K562 (cell line): ENCODE measurements at regions not wholly inside any gene's neighbourhood (a gene's known extent, or its start where the extent isn't known, plus 50 kb on each side); places are given as distances from the start of the nearest gene placed in this dataset.

Source experiments
- ATAC-seq: fragments of 200-7000 bp; cut with Tn5 transposase; 3 replicates; pipeline ENCODE4 v1.9.1; 2020; ENCODE audit warnings: moderate library complexity
- BruUV-seq: library from RNA; stranded (reverse); fragments of 400-500 nt; replicated peaks from 2 replicates; lab custom pipeline; 2021; lab: Mats Ljungman, UMichigan
- CTCF ChIA-PET: fragments of 300-600 bp; formaldehyde crosslinking; extraction: SDS; loops from one replicate; lab custom pipeline; 2021; ENCODE audit warnings: low intra/inter-chr PET ratio; lab: Yijun Ruan, JAX
- POLR2A ChIA-PET: fragments of 300-600, 350-650 bp; sonication (Branson Sonifier 250); formaldehyde crosslinking; extraction: SDS; loops from one replicate; lab custom pipeline; 2021; ENCODE audit warnings: antibody characterized with exemption, inconsistent platforms; lab: Yijun Ruan, JAX
- DNase-seq, 4 experiments: peaks; one replicate each; pipeline versions ENCODE4 v3.0.0 to v3.0.0-alpha.2; 2011 to 2018; ENCODE audit warnings: low spot score in 3 of 4, mixed read lengths in 3 of 4; ENCODE audit errors: extremely low read depth in 1 of 4
- FAIRE-seq: peaks from 2 replicates; lab custom pipeline; 2011; peaks lifted over from hg19 to GRCh38; lab: Jason Lieb, UNC
- H2AFZ ChIP-seq: 2 replicates; pipeline ENCODE4 v1.6.0; 2011; ENCODE audit warnings: low read depth, low read length, control low read depth, inconsistent platforms
- H3K27ac ChIP-seq: fragments of 200-600 bp; 3 replicates; pipeline ENCODE4 v1.8.0; 2011; ENCODE audit warnings: low read depth, mild to moderate bottlenecking, control low read depth, inconsistent platforms, low read length, moderate library complexity, mixed read lengths; ENCODE audit errors: extremely low read depth
- H3K27me3 ChIP-seq, 2 experiments: fragments of 300-600 bp in 1 of 2; 2 replicates in 1 of 2; 3 replicates in 1 of 2; pipeline versions ENCODE4 v1.6.0 to v1.8.0; 2011; ENCODE audit warnings: inconsistent platforms in 2 of 2, low read length in 2 of 2, mild to moderate bottlenecking in 1 of 2, mixed read lengths in 1 of 2, moderate library complexity in 1 of 2; ENCODE audit not compliant: control insufficient read depth in 2 of 2, insufficient read depth in 2 of 2
- H3K36me3 ChIP-seq: fragments of 300-600 bp; 3 replicates; pipeline ENCODE4 v1.8.0; 2011; ENCODE audit warnings: mild to moderate bottlenecking, low read length, inconsistent platforms; ENCODE audit not compliant: control insufficient read depth, insufficient read depth
- H3K4me1 ChIP-seq, 2 experiments: fragments of 200-600 bp in 1 of 2; replicated peaks in 1 of 2; 2 replicates in 1 of 2; 3 replicates in 1 of 2; pipeline versions ENCODE4 v1.5.1 to v1.8.0; 2011; ENCODE audit warnings: inconsistent platforms in 2 of 2, low read length in 2 of 2, mild to moderate bottlenecking in 1 of 2, mixed read lengths in 1 of 2, moderate library complexity in 1 of 2; ENCODE audit not compliant: control insufficient read depth in 2 of 2, insufficient read depth in 2 of 2
- H3K4me2 ChIP-seq: 2 replicates; pipeline ENCODE4 v1.6.1; 2011; ENCODE audit warnings: low read length, control low read depth, inconsistent platforms, mixed read lengths; ENCODE audit not compliant: insufficient read depth
- H3K4me3 ChIP-seq: fragments of 200-600 bp; sonication (generic), shearing (Covaris generic); 2 replicates; pipeline ENCODE4 v1.5.1; 2016; ENCODE audit warnings: control low read depth, inconsistent platforms
- H3K79me2 ChIP-seq: fragments of 200-600 bp; 3 replicates; pipeline ENCODE4 v1.8.0; 2011; ENCODE audit warnings: low read length, inconsistent platforms; ENCODE audit not compliant: control insufficient read depth, insufficient read depth
- H3K9ac ChIP-seq, 2 experiments: 2 replicates each; pipeline versions ENCODE4 v1.6.0 to v1.6.1; 2011; ENCODE audit warnings: low read depth in 2 of 2, low read length in 2 of 2, control low read depth in 1 of 2, inconsistent platforms in 1 of 2, mild to moderate bottlenecking in 1 of 2, mixed read lengths in 1 of 2; ENCODE audit not compliant: insufficient read depth in 1 of 2
- H3K9me1 ChIP-seq: one replicate; pipeline ENCODE4 v1.6.0; 2011; ENCODE audit warnings: inconsistent platforms, mild to moderate bottlenecking, low read length, moderate library complexity; ENCODE audit not compliant: control insufficient read depth, insufficient read depth
- H3K9me3 ChIP-seq: replicated peaks from 2 replicates; pipeline ENCODE4 v1.5.1; 2011; ENCODE audit warnings: low read depth, low read length, inconsistent platforms; ENCODE audit not compliant: control insufficient read depth, insufficient read depth
- H4K20me1 ChIP-seq: replicated peaks from 2 replicates; pipeline ENCODE4 v1.6.1; 2011; ENCODE audit warnings: low read length, inconsistent platforms, mixed read lengths; ENCODE audit not compliant: control insufficient read depth, insufficient read depth
- ATF1 ChIP-seq, 2 experiments: fragments of 450-650 bp in 1 of 2; IDR thresholded peaks; 2 replicates each; pipeline ENCODE4 v1.6.1; 2016; ENCODE audit warnings: missing compliant biosample characterization in 1 of 2, missing genetic modification characterization in 1 of 2
- CBX3 ChIP-seq, 2 experiments: IDR thresholded peaks; 1 replicate in 1 of 2; 2 replicates in 1 of 2; pipeline ENCODE4 v1.6.1; 2012; ENCODE audit warnings: inconsistent platforms in 2 of 2, low read length in 2 of 2, borderline replicate concordance in 1 of 2, control low read depth in 1 of 2
- CTBP1 ChIP-seq: fragments of 450-650 bp; IDR thresholded peaks from 2 replicates; pipeline ENCODE4 v1.6.1; 2016; ENCODE audit warnings: borderline replicate concordance
- ETV6 ChIP-seq, 3 experiments: fragments of 150-350 bp in 1 of 3; sonication (generic) in 1 of 3; formaldehyde crosslinking in 1 of 3; IDR thresholded peaks; 2 replicates each; pipeline versions ENCODE4 v1.6.1 to v1.8.0; 2014 to 2022; ENCODE audit warnings: borderline replicate concordance in 2 of 3, low read depth in 2 of 3, antibody characterized with exemption in 1 of 3, low read length in 1 of 3, mild to moderate bottlenecking in 1 of 3, missing genetic modification reagents in 1 of 3
- FOXK2 ChIP-seq, 2 experiments: fragments of 450-650 bp; IDR thresholded peaks in 1 of 2; conservative IDR thresholded peaks in 1 of 2; 2 replicates each; pipeline ENCODE4 v1.6.1; 2016; ENCODE audit warnings: low read depth in 2 of 2, mild to moderate bottlenecking in 1 of 2
- HMG20B ChIP-seq: fragments of 250-450 bp; sonication (Bioruptor Pico); IDR thresholded peaks from 2 replicates; pipeline ENCODE4 v1.5.0; 2021; ENCODE audit warnings: mild to moderate bottlenecking
- MYC ChIP-seq, 2 experiments: fragments of 250-450 bp in 1 of 2; sonication (Bioruptor Pico) in 1 of 2; IDR thresholded peaks; 2 replicates each; pipeline versions ENCODE4 v1.5.1 to v1.6.1; 2012 to 2021; ENCODE audit warnings: low read depth in 2 of 2, borderline replicate concordance in 1 of 2, improper control_type of control experiment in 1 of 2, low read length in 1 of 2, mild to moderate bottlenecking in 1 of 2, moderate library complexity in 1 of 2
- RCOR1 ChIP-seq, 2 experiments: IDR thresholded peaks; 2 replicates each; pipeline ENCODE4 v1.6.1; 2012; ENCODE audit warnings: low read depth in 2 of 2, low read length in 2 of 2, borderline replicate concordance in 1 of 2, improper control_type of control experiment in 1 of 2
- RREB1 ChIP-seq: fragments of 250-450 bp; sonication (Bioruptor Pico); IDR thresholded peaks from 2 replicates; pipeline ENCODE4 v1.4.0; 2020
- SMARCB1 ChIP-seq: IDR thresholded peaks from 2 replicates; pipeline ENCODE4 v1.6.1; 2011; ENCODE audit warnings: improper control_type of control experiment, low read depth; ENCODE audit not compliant: insufficient read length
- SP1 ChIP-seq: sonication (generic); formaldehyde crosslinking; IDR thresholded peaks from 2 replicates; pipeline ENCODE4 v1.8.1; 2022; ENCODE audit warnings: mild to moderate bottlenecking, missing genetic modification reagents
- THAP7 ChIP-seq: fragments of 250-450 bp; sonication (Bioruptor Pico); IDR thresholded peaks from 2 replicates; pipeline ENCODE4 v1.5.0; 2021
- ZBTB8A ChIP-seq: fragments of 450-650 bp; IDR thresholded peaks from 2 replicates; pipeline ENCODE4 v1.6.1; 2018; ENCODE audit warnings: mild to moderate bottlenecking, moderate library complexity; ENCODE audit not compliant: partially characterized antibody
- ZNF584 ChIP-seq: fragments of 200-800 bp; sonication (Bioruptor generic); IDR thresholded peaks from 2 replicates; pipeline ENCODE4 v1.6.1; 2016; ENCODE audit warnings: low read depth, mild to moderate bottlenecking, missing genetic modification characterization, missing compliant biosample characterization
- WGBS: fragments of 100-300 bp; shearing (Covaris generic); methylation state at CpG from one replicate; pipeline ENCODE4 v1.1.6; 2016; ENCODE audit warnings: low coverage, mixed read lengths; ENCODE audit not compliant: insufficient coverage; ENCODE audit errors: missing lambda C conversion rate; 5-methylcytosine and 5-hydroxymethylcytosine counted together
- in situ Hi-C: fragments of 300-500 bp; cut with MboI; formaldehyde crosslinking; loops from 4 replicates; pipeline ENCODE4 v1.15.0; 2018; ENCODE audit warnings: inconsistent platforms, mixed read lengths
- intact Hi-C: fragments of 100-400 bp; cut with micrococcal nuclease; formaldehyde crosslinking; loops from 2 replicates; pipeline ENCODE4 v1.14.2; 2022

GRCh38 chr1:36580524-36580923 is 97.8 kb upstream of the CSF3R start (continued):
- TF ChIP-seq SMARCB1, result no peak
- no peak for TF ChIP-seq CTBP1
- TF ChIP-seq HMG20B, result no peak
- no peak for TF ChIP-seq ZNF584
- TF ChIP-seq SP1, result no peak

- no peak overlapping the region for H3K9ac ChIP-seq
- no peak overlapping the region for H3K4me2 ChIP-seq
- ATAC-seq (no peak), DNase-seq (no peak), FAIRE-seq (no peak)
- H3K27ac ChIP-seq, result no peak overlapping the region
- no peak overlapping the region for H3K4me3 ChIP-seq
- CTCF ChIA-PET, result interaction anchor here (1.3 kb wide), 1 partner anchor 71 kb away, joined by 3 read pairs; no protein-coding TSS in a partner anchor
- no peaks in the 10 kb centered on the region for H3K9me3 ChIP-seq
- no peaks in the 10 kb centered on the region for H3K36me3 ChIP-seq
- 2% methylated on average over 8 of the region's 8 CpGs for WGBS
- peaks cover 23 to 53% of the 10 kb centered on the region in 2 experiments for H3K27me3 ChIP-seq
- no TSS peak for BruUV-seq
- peaks cover 12% of the 10 kb centered on the region for H4K20me1 ChIP-seq
- in situ Hi-C loops (no loop called here), intact Hi-C loops (loop anchor here (10.0 kb wide), 1 partner anchor 746 kb away; no protein-coding TSS in a partner anchor)
- H3K79me2 ChIP-seq, result no peaks in the 10 kb centered on the region
- H3K4me1 ChIP-seq, result no peaks in the 10 kb centered on the region; a peak in 1 of 5 replicates
- H2AFZ ChIP-seq, result no peak overlapping the region
- POLR2A ChIA-PET, result interaction anchor here (0.7 kb wide), 1 partner anchor 462 kb away, joined by 3 read pairs; no protein-coding TSS in a partner anchor
- H3K9me1 ChIP-seq, result no peaks in the 10 kb centered on the region
- TF ChIP-seq RCOR1 (IDR thresholded peaks at IDR 0.05; ENCODE audit: borderline replicate concordance in 1 of 2, low read depth in 2 of 2, low read length in 2 of 2), result no peak
- TF ChIP-seq ATF1 (CRISPR knock-in tag; IDR thresholded peaks at IDR 0.05), result no peak
- no peak for TF ChIP-seq ATF1 (tag; IDR thresholded peaks at IDR 0.05)
- TF ChIP-seq THAP7, result no peak
- no peak for TF ChIP-seq FOXK2 (conservative IDR thresholded peaks at IDR 0.05 in 1 of 2, IDR thresholded peaks at IDR 0.05 in 1 of 2; ENCODE audit: low read depth in 2 of 2)
- no peak for TF ChIP-seq CBX3 (IDR thresholded peaks at IDR 0.05; ENCODE audit: borderline replicate concordance in 1 of 2, low read length in 2 of 2)
- no peak for TF ChIP-seq ZBTB8A
- TF ChIP-seq ETV6 (IDR thresholded peaks at IDR 0.05; ENCODE audit: borderline replicate concordance in 1 of 2, low read depth in 2 of 2, low read length in 1 of 2), result no peak
- no peak for TF ChIP-seq ETV6 (CRISPR knock-in tag; IDR thresholded peaks at IDR 0.05; ENCODE audit: borderline replicate concordance)
- TF ChIP-seq MYC (IDR thresholded peaks at IDR 0.05; ENCODE audit: low read depth, low read length), result no peak
- TF ChIP-seq MYC (CRISPR knock-in tag; IDR thresholded peaks at IDR 0.05; ENCODE audit: borderline replicate concordance, low read depth), result no peak
- no peak for TF ChIP-seq RREB1
Measured at GRCh38 chr1:36579039-36579438, 96.3 kb upstream of the CSF3R start.
